HG03571 (cell line): ENCODE measurements at regions not wholly inside any gene's neighbourhood (a gene's known extent, or its start where the extent isn't known, plus 50 kb on each side); places are given as distances from the start of the nearest gene placed in this dataset.

Experiments
- ATAC-seq: cut with Tn5 transposase; IDR thresholded peaks from one replicate; pipeline ENCODE4 v1.9.1; 2021; ENCODE audit not compliant: unreplicated experiment

- no peak for ATAC-seq
These were observed 157.1 kb upstream of the IFNG-AS1 start for GRCh38 chr12:67832155-67832554.

- no peak for ATAC-seq
These were observed 155.6 kb upstream of the IFNG-AS1 start for GRCh38 chr12:67833602-67834001.

GRCh38 chr12:67837876-67838275 lies 151.4 kb upstream of the IFNG-AS1 start:
- ATAC-seq: no peak

- no peak for ATAC-seq
These were observed 147.1 kb upstream of the IFNG-AS1 start for GRCh38 chr12:67842124-67842523.

- no peak for ATAC-seq
These were observed 146.0 kb upstream of the IFNG-AS1 start for GRCh38 chr12:67843257-67843656.

GRCh38 chr12:67852701-67853100 lies 136.5 kb upstream of the IFNG-AS1 start:
- ATAC-seq: no peak

GRCh38 chr12:67853204-67853603 lies 136.0 kb upstream of the IFNG-AS1 start:
- ATAC-seq: no peak

- ATAC-seq: no peak
These were observed 134.9 kb upstream of the IFNG-AS1 start for GRCh38 chr12:67854351-67854750.

- ATAC-seq: no peak
These were observed 134.1 kb upstream of the IFNG-AS1 start for GRCh38 chr12:67855103-67855502.

- ATAC-seq: no peak
These were observed 118.0 kb upstream of the IFNG-AS1 start for GRCh38 chr12:67871231-67871630.

GRCh38 chr12:67873355-67873754 lies 115.9 kb upstream of the IFNG-AS1 start:
- ATAC-seq: no peak

- ATAC-seq: no peak
These were observed 112.8 kb upstream of the IFNG-AS1 start for GRCh38 chr12:67876305-67876915.

GRCh38 chr12:67877727-67878126 lies 111.5 kb upstream of the IFNG-AS1 start:
- no peak for ATAC-seq

GRCh38 chr12:67879937-67880336 lies 109.3 kb upstream of the IFNG-AS1 start:
- no peak for ATAC-seq

GRCh38 chr12:67881565-67881964 lies 107.7 kb upstream of the IFNG-AS1 start:
- no peak for ATAC-seq

GRCh38 chr12:67884596-67884995 lies 104.7 kb upstream of the IFNG-AS1 start:
- no peak for ATAC-seq

- no peak for ATAC-seq
These were observed 103.7 kb upstream of the IFNG-AS1 start for GRCh38 chr12:67885375-67886169.

- ATAC-seq: no peak
These were observed 102.2 kb upstream of the IFNG-AS1 start for GRCh38 chr12:67887065-67887464.

- ATAC-seq: no peak
These were observed 99.3 kb upstream of the IFNG-AS1 start for GRCh38 chr12:67889931-67890330.

- ATAC-seq: no peak
These were observed 98.5 kb upstream of the IFNG-AS1 start for GRCh38 chr12:67890726-67891258.

GRCh38 chr12:67891596-67891995 lies 97.7 kb upstream of the IFNG-AS1 start:
- ATAC-seq: no peak

- no peak for ATAC-seq
These were observed 96.8 kb upstream of the IFNG-AS1 start for GRCh38 chr12:67892259-67893021.
